GM12878 (cell line): ENCODE measurements at regions not wholly inside any gene's neighbourhood (a gene's known extent, or its start where the extent isn't known, plus 50 kb on each side); places are given as distances from the start of the nearest gene placed in this dataset.

ENCODE experiments used
- CTCF ChIP-seq, 3 experiments: IDR thresholded peaks in 2 of 3; conservative IDR thresholded peaks in 1 of 3; 2 replicates each; pipeline ENCODE4 v1.5.1; 2011; ENCODE audit warnings: low read depth in 3 of 3, low read length in 3 of 3, mild to moderate bottlenecking in 3 of 3, control low read depth in 2 of 3, moderate library complexity in 2 of 3, inconsistent platforms in 1 of 3, mixed read lengths in 1 of 3; ENCODE audit not compliant: control insufficient read depth in 2 of 3, insufficient read depth in 1 of 3; ENCODE audit errors: extremely low read depth in 1 of 3
- EZH2 ChIP-seq: IDR thresholded peaks from 2 replicates; pipeline ENCODE4 v1.6.1; 2012; ENCODE audit warnings: low read depth, mild to moderate bottlenecking, control low read depth, inconsistent platforms, low read length, borderline replicate concordance; ENCODE audit not compliant: control insufficient read depth
- FOXK2 ChIP-seq: fragments of 450-650 bp; IDR thresholded peaks from 2 replicates; pipeline ENCODE4 v1.6.1; 2017; ENCODE audit warnings: mild to moderate bottlenecking, moderate library complexity
- IRF4 ChIP-seq: IDR thresholded peaks from 2 replicates; pipeline ENCODE4 v1.6.1; 2011; ENCODE audit warnings: low read depth, low read length
- KDM1A ChIP-seq: fragments of 200-600 bp; sonication (generic); IDR thresholded peaks from 2 replicates; pipeline ENCODE4 v1.6.1; 2016; ENCODE audit warnings: borderline replicate concordance
- MYC ChIP-seq: IDR thresholded peaks from 2 replicates; pipeline ENCODE4 v1.6.1; 2011; ENCODE audit warnings: mild to moderate bottlenecking, low read length, moderate library complexity, inconsistent platforms; ENCODE audit not compliant: insufficient read depth, insufficient replicate concordance, insufficient read length, severe bottlenecking
- SMAD1 ChIP-seq: fragments of 450-650 bp; IDR thresholded peaks from 2 replicates; pipeline ENCODE4 v1.6.1; 2018; ENCODE audit warnings: mild to moderate bottlenecking, low read depth; ENCODE audit not compliant: partially characterized antibody
- SMC3 ChIP-seq: IDR thresholded peaks from 2 replicates; pipeline ENCODE4 v1.6.1; 2011; ENCODE audit warnings: low read length, improper control_type of control experiment, borderline replicate concordance
- TARDBP ChIP-seq: IDR thresholded peaks from 2 replicates; pipeline ENCODE4 v1.6.1; 2016; ENCODE audit warnings: borderline replicate concordance
- TF ChIP-seq, protein P1 (sequence below): fragments of 450-650 bp; IDR thresholded peaks from 2 replicates; pipeline ENCODE4 v1.6.1; 2017; ENCODE audit warnings: mild to moderate bottlenecking
- TF ChIP-seq, protein P2 (sequence below): IDR thresholded peaks from 2 replicates; pipeline ENCODE4 v1.6.1; 2012; ENCODE audit warnings: mild to moderate bottlenecking, low read depth, low read length

DNA sequence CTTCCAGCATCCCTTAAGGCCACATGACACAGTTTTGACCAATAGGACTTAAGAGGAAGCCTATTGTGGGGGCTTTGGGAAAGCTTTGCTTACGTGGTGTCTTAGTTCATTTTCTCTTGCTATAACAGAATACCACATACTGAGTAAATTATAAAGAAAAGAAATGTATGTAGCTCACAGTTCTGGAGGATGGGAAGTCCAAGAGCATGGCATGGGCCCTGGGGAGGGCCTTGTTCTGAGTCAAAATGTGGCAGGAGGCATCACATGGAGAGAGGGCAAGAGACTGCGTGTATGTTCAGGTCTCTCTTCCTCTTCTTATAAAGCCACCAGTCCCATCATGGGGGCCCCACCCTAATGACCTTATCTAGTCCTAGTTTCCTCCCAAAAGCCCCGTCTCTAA lies 68.6 kb upstream of the CPEB4 start:
- no peak for TF ChIP-seq TARDBP
- no peak for TF ChIP-seq IRF4
- TF ChIP-seq CTCF (IDR thresholded peaks at IDR 0.05 in 2 of 3, conservative IDR thresholded peaks at IDR 0.05 in 1 of 3; ENCODE audit: control insufficient read depth in 2 of 3, extremely low read depth in 1 of 3, insufficient read depth in 1 of 3, low read depth in 3 of 3, low read length in 3 of 3), result no peak
- TF ChIP-seq KDM1A, result no peak
- no peak for TF ChIP-seq SMC3
- no peak for TF ChIP-seq FOXK2
- no peak for TF ChIP-seq EZH2
- no peak for TF ChIP-seq SMAD1
- TF ChIP-seq, protein P1, sequence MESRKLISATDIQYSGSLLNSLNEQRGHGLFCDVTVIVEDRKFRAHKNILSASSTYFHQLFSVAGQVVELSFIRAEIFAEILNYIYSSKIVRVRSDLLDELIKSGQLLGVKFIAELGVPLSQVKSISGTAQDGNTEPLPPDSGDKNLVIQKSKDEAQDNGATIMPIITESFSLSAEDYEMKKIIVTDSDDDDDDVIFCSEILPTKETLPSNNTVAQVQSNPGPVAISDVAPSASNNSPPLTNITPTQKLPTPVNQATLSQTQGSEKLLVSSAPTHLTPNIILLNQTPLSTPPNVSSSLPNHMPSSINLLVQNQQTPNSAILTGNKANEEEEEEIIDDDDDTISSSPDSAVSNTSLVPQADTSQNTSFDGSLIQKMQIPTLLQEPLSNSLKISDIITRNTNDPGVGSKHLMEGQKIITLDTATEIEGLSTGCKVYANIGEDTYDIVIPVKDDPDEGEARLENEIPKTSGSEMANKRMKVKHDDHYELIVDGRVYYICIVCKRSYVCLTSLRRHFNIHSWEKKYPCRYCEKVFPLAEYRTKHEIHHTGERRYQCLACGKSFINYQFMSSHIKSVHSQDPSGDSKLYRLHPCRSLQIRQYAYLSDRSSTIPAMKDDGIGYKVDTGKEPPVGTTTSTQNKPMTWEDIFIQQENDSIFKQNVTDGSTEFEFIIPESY, result no peak
- TF ChIP-seq, protein P2, sequence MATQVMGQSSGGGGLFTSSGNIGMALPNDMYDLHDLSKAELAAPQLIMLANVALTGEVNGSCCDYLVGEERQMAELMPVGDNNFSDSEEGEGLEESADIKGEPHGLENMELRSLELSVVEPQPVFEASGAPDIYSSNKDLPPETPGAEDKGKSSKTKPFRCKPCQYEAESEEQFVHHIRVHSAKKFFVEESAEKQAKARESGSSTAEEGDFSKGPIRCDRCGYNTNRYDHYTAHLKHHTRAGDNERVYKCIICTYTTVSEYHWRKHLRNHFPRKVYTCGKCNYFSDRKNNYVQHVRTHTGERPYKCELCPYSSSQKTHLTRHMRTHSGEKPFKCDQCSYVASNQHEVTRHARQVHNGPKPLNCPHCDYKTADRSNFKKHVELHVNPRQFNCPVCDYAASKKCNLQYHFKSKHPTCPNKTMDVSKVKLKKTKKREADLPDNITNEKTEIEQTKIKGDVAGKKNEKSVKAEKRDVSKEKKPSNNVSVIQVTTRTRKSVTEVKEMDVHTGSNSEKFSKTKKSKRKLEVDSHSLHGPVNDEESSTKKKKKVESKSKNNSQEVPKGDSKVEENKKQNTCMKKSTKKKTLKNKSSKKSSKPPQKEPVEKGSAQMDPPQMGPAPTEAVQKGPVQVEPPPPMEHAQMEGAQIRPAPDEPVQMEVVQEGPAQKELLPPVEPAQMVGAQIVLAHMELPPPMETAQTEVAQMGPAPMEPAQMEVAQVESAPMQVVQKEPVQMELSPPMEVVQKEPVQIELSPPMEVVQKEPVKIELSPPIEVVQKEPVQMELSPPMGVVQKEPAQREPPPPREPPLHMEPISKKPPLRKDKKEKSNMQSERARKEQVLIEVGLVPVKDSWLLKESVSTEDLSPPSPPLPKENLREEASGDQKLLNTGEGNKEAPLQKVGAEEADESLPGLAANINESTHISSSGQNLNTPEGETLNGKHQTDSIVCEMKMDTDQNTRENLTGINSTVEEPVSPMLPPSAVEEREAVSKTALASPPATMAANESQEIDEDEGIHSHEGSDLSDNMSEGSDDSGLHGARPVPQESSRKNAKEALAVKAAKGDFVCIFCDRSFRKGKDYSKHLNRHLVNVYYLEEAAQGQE, result no peak
- TF ChIP-seq MYC, result no peak
